Endothelial cell of umbilical vein (primary cell): ENCODE measurements at regions not wholly inside any gene's neighbourhood (a gene's known extent, or its start where the extent isn't known, plus 50 kb on each side); places are given as distances from the start of the nearest gene placed in this dataset.

ENCODE experiments used
- BruUV-seq: library from RNA; stranded (reverse); fragments of 400-500 nt; replicated peaks from 2 replicates; lab custom pipeline; 2021; lab: Mats Ljungman, UMichigan
- CTCF ChIA-PET: fragments of 300-600, 350-600 bp; sonication (Branson Sonifier 250); formaldehyde crosslinking; loops from one replicate; lab custom pipeline; 2021; ENCODE audit warnings: antibody characterized with exemption, inconsistent platforms; lab: Charles Lee
- POLR2A ChIA-PET: fragments of 300-600, 350-600 bp; sonication (Branson Sonifier 250); formaldehyde crosslinking; loops from one replicate; lab custom pipeline; 2021; ENCODE audit warnings: antibody characterized with exemption, inconsistent platforms; lab: Charles Lee
- DNase-seq: peaks from one replicate; pipeline ENCODE4 v3.0.0-alpha.2; 2011; ENCODE audit warnings: low read depth, low spot score
- FAIRE-seq: peaks from 2 replicates; lab custom pipeline; 2011; peaks lifted over from hg19 to GRCh38; lab: Jason Lieb, UNC
- H2AFZ ChIP-seq: 2 replicates; pipeline ENCODE4 v1.6.0; 2012; ENCODE audit warnings: low read depth, low read length, control low read depth, inconsistent platforms
- H3K27ac ChIP-seq: 2 replicates; pipeline ENCODE4 v1.5.1; 2011; ENCODE audit warnings: low read depth, mild to moderate bottlenecking, control low read depth, low read length, moderate library complexity; ENCODE audit not compliant: insufficient read depth
- H3K27me3 ChIP-seq, 2 experiments: 2 replicates each; pipeline versions ENCODE4 v1.6.0 to v1.6.1; 2011; ENCODE audit warnings: low read length in 2 of 2, mixed read lengths in 1 of 2; ENCODE audit not compliant: control insufficient read depth in 2 of 2, insufficient read depth in 2 of 2
- H3K36me3 ChIP-seq, 2 experiments: 2 replicates in 1 of 2; 3 replicates in 1 of 2; pipeline ENCODE4 v1.5.1; 2011; ENCODE audit warnings: low read length in 2 of 2, mild to moderate bottlenecking in 1 of 2, moderate library complexity in 1 of 2; ENCODE audit not compliant: control insufficient read depth in 2 of 2, insufficient read depth in 2 of 2; ENCODE audit errors: extremely low read depth in 1 of 2
- H3K4me1 ChIP-seq: 3 replicates; pipeline ENCODE4 v1.5.1; 2011; ENCODE audit warnings: mild to moderate bottlenecking, low read length; ENCODE audit not compliant: control insufficient read depth, insufficient read depth; ENCODE audit errors: extremely low read depth
- H3K4me2 ChIP-seq: 2 replicates; pipeline ENCODE4 v1.6.1; 2011; ENCODE audit warnings: low read length, control low read depth, mixed read lengths; ENCODE audit not compliant: insufficient read depth
- H3K4me3 ChIP-seq, 3 experiments: fragments of 200-600 bp in 1 of 3; sonication (generic), shearing (Covaris generic) in 1 of 3; replicated peaks in 1 of 3; 2 replicates each; pipeline ENCODE4 v1.5.1; 2011 to 2016; ENCODE audit warnings: control low read depth in 3 of 3, low read length in 3 of 3, mild to moderate bottlenecking in 2 of 3, inconsistent platforms in 1 of 3, low read depth in 1 of 3, moderate library complexity in 1 of 3; ENCODE audit not compliant: insufficient read depth in 1 of 3
- H3K79me2 ChIP-seq: 2 replicates; pipeline ENCODE4 v1.6.0; 2012; ENCODE audit warnings: low read length, inconsistent platforms; ENCODE audit not compliant: control insufficient read depth, insufficient read depth
- H3K9ac ChIP-seq: replicated peaks from 2 replicates; pipeline ENCODE3; 2011; ENCODE audit warnings: low read length, control low read depth; ENCODE audit not compliant: insufficient read depth; ENCODE audit errors: extremely low read depth
- H3K9me1 ChIP-seq: replicated peaks from 3 replicates; pipeline ENCODE4 v1.6.0; 2011; ENCODE audit warnings: mild to moderate bottlenecking, low read length; ENCODE audit not compliant: control insufficient read depth, insufficient read depth; ENCODE audit errors: extremely low read depth
- H3K9me3 ChIP-seq: replicated peaks from 2 replicates; pipeline ENCODE4 v1.5.1; 2012; ENCODE audit warnings: low read length, inconsistent platforms; ENCODE audit not compliant: control insufficient read depth, insufficient read depth
- H4K20me1 ChIP-seq: replicated peaks from 2 replicates; pipeline ENCODE3; 2011; ENCODE audit warnings: mild to moderate bottlenecking, low read length; ENCODE audit not compliant: control insufficient read depth, insufficient read depth; ENCODE audit errors: extremely low read depth
- CTCF ChIP-seq, 2 donors: IDR thresholded peaks; 1 replicate in 1 of 2; 2 replicates in 1 of 2; pipeline ENCODE4 v1.5.1; 2011; ENCODE audit warnings: low read length in 2 of 2, mild to moderate bottlenecking in 2 of 2, moderate library complexity in 2 of 2, control low read depth in 1 of 2, inconsistent platforms in 1 of 2, low read depth in 1 of 2; ENCODE audit not compliant: insufficient read depth in 1 of 2; ENCODE audit errors: extremely low read depth in 1 of 2
- EZH2 ChIP-seq: IDR thresholded peaks from 2 replicates; pipeline ENCODE4 v1.6.1; 2012; ENCODE audit warnings: borderline replicate concordance, low read depth, mild to moderate bottlenecking, moderate library complexity, low read length, inconsistent platforms; ENCODE audit not compliant: severe bottlenecking
- FOS ChIP-seq: IDR thresholded peaks from 2 replicates; pipeline ENCODE4 v1.6.1; 2011; ENCODE audit warnings: mild to moderate bottlenecking, low read length, moderate library complexity, borderline replicate concordance; ENCODE audit not compliant: insufficient read depth
- GATA2 ChIP-seq: IDR thresholded peaks from 2 replicates; pipeline ENCODE4 v1.7.0; 2011; ENCODE audit warnings: low read depth, mild to moderate bottlenecking, moderate library complexity, mixed read lengths, low read length; ENCODE audit not compliant: insufficient read length, insufficient read depth
- JUN ChIP-seq: IDR thresholded peaks from 2 replicates; pipeline ENCODE4 v1.6.1; 2011; ENCODE audit warnings: borderline replicate concordance, low read depth; ENCODE audit not compliant: insufficient read length, insufficient read depth
- MYC ChIP-seq: IDR thresholded peaks from one replicate; pipeline ENCODE4 v1.6.1; 2011; ENCODE audit warnings: mild to moderate bottlenecking, low read depth, low read length
- POLR2A ChIP-seq: IDR thresholded peaks from 2 replicates; pipeline ENCODE4 v1.6.1; 2012; ENCODE audit warnings: low read depth, mild to moderate bottlenecking, control low read depth, low read length
- POLR2AphosphoS5 ChIP-seq: IDR thresholded peaks from 2 replicates; pipeline ENCODE4 v1.6.1; 2012; ENCODE audit warnings: low read depth, mild to moderate bottlenecking, control low read depth, low read length, moderate library complexity; ENCODE audit not compliant: insufficient read depth
- dilution Hi-C: fragments of 300-500 bp; cut with MboI; formaldehyde crosslinking; loops from one replicate; pipeline ENCODE4 v1.15.0; 2019; ENCODE audit warnings: low sequenced_read_pairs; ENCODE audit not compliant: extremely low pct_ligation_motif_present
- intact Hi-C: fragments of 100-400 bp; cut with micrococcal nuclease; formaldehyde crosslinking; loops from one replicate; pipeline ENCODE4 v1.10.0; 2022
- TF ChIP-seq, protein P1 (sequence below): IDR thresholded peaks from 2 replicates; pipeline ENCODE4 v1.6.1; 2011; ENCODE audit not compliant: insufficient read depth, insufficient read length

DNA sequence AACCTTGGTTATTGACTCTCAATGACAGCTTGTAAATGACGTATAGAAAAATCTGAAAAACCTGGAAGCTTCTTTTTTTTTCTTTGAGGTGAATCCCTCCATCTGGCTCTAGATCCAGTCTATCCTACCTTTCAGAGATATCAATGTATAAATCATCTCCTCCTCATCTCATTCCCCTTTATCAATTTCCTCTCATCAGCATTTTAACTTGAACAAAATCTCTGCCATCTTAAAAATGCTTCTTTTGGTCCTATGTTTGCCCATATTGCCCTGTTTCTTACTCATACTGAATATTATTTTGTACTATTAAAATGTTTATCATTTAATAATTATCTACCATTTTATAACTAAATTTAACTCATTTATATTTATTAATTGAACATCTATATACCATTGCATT lies 306.7 kb upstream of the TSHZ2 start:
- no peaks in the 10 kb centered on the region for H4K20me1 ChIP-seq
- BruUV-seq, result no TSS peak
- no peaks in the 10 kb centered on the region for H3K4me1 ChIP-seq
- intact Hi-C loops (no loop called here), dilution Hi-C loops (no loop called here)
- H3K4me3 ChIP-seq, result no peak overlapping the region
- H3K36me3 ChIP-seq, result no peaks in the 10 kb centered on the region
- no peaks in the 10 kb centered on the region for H3K27me3 ChIP-seq
- no peaks in the 10 kb centered on the region for H3K9me1 ChIP-seq
- no peaks in the 10 kb centered on the region for H3K79me2 ChIP-seq
- no peak overlapping the region for H2AFZ ChIP-seq
- DNase-seq, result no peak
- peaks cover 2% of the 10 kb centered on the region for H3K9me3 ChIP-seq
- CTCF ChIA-PET, result no interaction called here
- FAIRE-seq, result no peak
- TF ChIP-seq EZH2 (no peak), GATA2 (no peak), CTCF (IDR thresholded peaks at IDR 0.05; ENCODE audit: extremely low read depth in 1 of 2, insufficient read depth in 1 of 2, low read depth in 1 of 2, low read length in 2 of 2) (no peak), MYC (no peak), POLR2A (no peak), POLR2AphosphoS5 (no peak), JUN (no peak), FOS (no peak)
- TF ChIP-seq, protein P1, sequence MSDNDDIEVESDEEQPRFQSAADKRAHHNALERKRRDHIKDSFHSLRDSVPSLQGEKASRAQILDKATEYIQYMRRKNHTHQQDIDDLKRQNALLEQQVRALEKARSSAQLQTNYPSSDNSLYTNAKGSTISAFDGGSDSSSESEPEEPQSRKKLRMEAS, result no peak
- no peak overlapping the region for H3K4me2 ChIP-seq
- POLR2A ChIA-PET, result interaction anchor here (0.7 kb wide), 1 partner anchor 76 kb away, joined by 4 read pairs; no protein-coding TSS in a partner anchor
- H3K27ac ChIP-seq, result no peak overlapping the region
- H3K9ac ChIP-seq, result no peak overlapping the region
